ENCODE measurements at regions not wholly inside any gene's neighbourhood (a gene's known extent, or its start where the extent isn't known, plus 50 kb on each side); places are given as distances from the start of the nearest gene placed in this dataset.
"Not testable (repeated sequence)": the region's sequence is repeated elsewhere in the genome, so short reads cannot be mapped to it uniquely, and the experiment has no call there.

- DNase-seq; in situ Hi-C loops (cut with HindIII; ENCODE audit: low pct_ligation_motif_present, low pct_unique_long_range_greater_than_20kb, low sequenced_read_pairs): not testable (repeated sequence)
Observed at GRCh38 chr7:51900755-51901488, 584.3 kb upstream of the COBL start.

GRCh38 chr7:51899611-51900010 is 583.0 kb upstream of the COBL start:
- in situ Hi-C loops (cut with HindIII; ENCODE audit: low pct_ligation_motif_present, low pct_unique_long_range_greater_than_20kb, low sequenced_read_pairs) = no loop called here

GRCh38 chr7:51882412-51882811 is 565.8 kb upstream of the COBL start:
- in situ Hi-C loops (cut with HindIII; ENCODE audit: low pct_ligation_motif_present, low pct_unique_long_range_greater_than_20kb, low sequenced_read_pairs) = no loop called here
- DNase-seq = no peak

More at GRCh38 chr7:51899611-51900010, 583.0 kb upstream of the COBL start:
- DNase-seq = no peak

- in situ Hi-C loops (cut with HindIII; ENCODE audit: low pct_ligation_motif_present, low pct_unique_long_range_greater_than_20kb, low sequenced_read_pairs) = no loop called here
- DNase-seq = no peak
Observed at GRCh38 chr7:51881309-51881708, 564.7 kb upstream of the COBL start.

GRCh38 chr7:51878865-51879264 is 562.3 kb upstream of the COBL start:
- in situ Hi-C loops (cut with HindIII; ENCODE audit: low pct_ligation_motif_present, low pct_unique_long_range_greater_than_20kb, low sequenced_read_pairs) = no loop called here
- DNase-seq = no peak

- DNase-seq = no peak
- in situ Hi-C loops (cut with HindIII; ENCODE audit: low pct_ligation_motif_present, low pct_unique_long_range_greater_than_20kb, low sequenced_read_pairs) = no loop called here
Observed at GRCh38 chr7:51869452-51869851, 552.8 kb upstream of the COBL start.

GRCh38 chr7:51867117-51867516 is 550.5 kb upstream of the COBL start:
- DNase-seq = no peak
- in situ Hi-C loops (cut with HindIII; ENCODE audit: low pct_ligation_motif_present, low pct_unique_long_range_greater_than_20kb, low sequenced_read_pairs) = no loop called here

GRCh38 chr7:51860305-51860704 is 543.7 kb upstream of the COBL start:
- no peak for DNase-seq
- in situ Hi-C loops (cut with HindIII; ENCODE audit: low pct_ligation_motif_present, low pct_unique_long_range_greater_than_20kb, low sequenced_read_pairs) = no loop called here

GRCh38 chr7:51850126-51850525 is 533.5 kb upstream of the COBL start:
- in situ Hi-C loops (cut with HindIII; ENCODE audit: low pct_ligation_motif_present, low pct_unique_long_range_greater_than_20kb, low sequenced_read_pairs) = no loop called here
- no peak for DNase-seq

- peak; percentile 44 for DNase-seq
- in situ Hi-C loops (cut with HindIII; ENCODE audit: low pct_ligation_motif_present, low pct_unique_long_range_greater_than_20kb, low sequenced_read_pairs) = no loop called here
Observed at GRCh38 chr7:51847461-51848134, 531.0 kb upstream of the COBL start.

- DNase-seq; in situ Hi-C loops (cut with HindIII; ENCODE audit: low pct_ligation_motif_present, low pct_unique_long_range_greater_than_20kb, low sequenced_read_pairs): not testable (repeated sequence)
Observed at GRCh38 chr7:51839130-51839529, 522.5 kb upstream of the COBL start.

- in situ Hi-C loops (cut with HindIII; ENCODE audit: low pct_ligation_motif_present, low pct_unique_long_range_greater_than_20kb, low sequenced_read_pairs) = no loop called here
- no peak for DNase-seq
Observed at GRCh38 chr7:51827631-51828030, 511.0 kb upstream of the COBL start.

GRCh38 chr7:51824050-51824449 is 507.4 kb upstream of the COBL start:
- in situ Hi-C loops (cut with HindIII; ENCODE audit: low pct_ligation_motif_present, low pct_unique_long_range_greater_than_20kb, low sequenced_read_pairs) = no loop called here
- DNase-seq = no peak

GRCh38 chr7:51823437-51823836 is 506.8 kb upstream of the COBL start:
- in situ Hi-C loops (cut with HindIII; ENCODE audit: low pct_ligation_motif_present, low pct_unique_long_range_greater_than_20kb, low sequenced_read_pairs) = no loop called here
- DNase-seq = no peak

- DNase-seq = no peak
- in situ Hi-C loops (cut with HindIII; ENCODE audit: low pct_ligation_motif_present, low pct_unique_long_range_greater_than_20kb, low sequenced_read_pairs) = no loop called here
Observed at GRCh38 chr7:51817694-51818225, 501.2 kb upstream of the COBL start.

- DNase-seq; in situ Hi-C loops (cut with HindIII; ENCODE audit: low pct_ligation_motif_present, low pct_unique_long_range_greater_than_20kb, low sequenced_read_pairs): not testable (repeated sequence)
Observed at GRCh38 chr7:51805783-51806431, 489.3 kb upstream of the COBL start.

- no peak for DNase-seq
- in situ Hi-C loops (cut with HindIII; ENCODE audit: low pct_ligation_motif_present, low pct_unique_long_range_greater_than_20kb, low sequenced_read_pairs) = no loop called here
Observed at GRCh38 chr7:51802718-51803117, 486.1 kb upstream of the COBL start.

- DNase-seq = no peak
- in situ Hi-C loops (cut with HindIII; ENCODE audit: low pct_ligation_motif_present, low pct_unique_long_range_greater_than_20kb, low sequenced_read_pairs) = no loop called here
Observed at GRCh38 chr7:51797371-51797770, 480.8 kb upstream of the COBL start.

GRCh38 chr7:51792796-51793195 is 476.2 kb upstream of the COBL start:
- in situ Hi-C loops (cut with HindIII; ENCODE audit: low pct_ligation_motif_present, low pct_unique_long_range_greater_than_20kb, low sequenced_read_pairs) = no loop called here
- DNase-seq = no peak

All from ACHN (cell line).